SK-N-SH (cell line): ENCODE measurements at regions not wholly inside any gene's neighbourhood (a gene's known extent, or its start where the extent isn't known, plus 50 kb on each side); places are given as distances from the start of the nearest gene placed in this dataset.

Experiments
- CTCF ChIA-PET: fragments of 300-600, 350-600 bp; formaldehyde crosslinking; extraction: SDS; loops from one replicate; lab custom pipeline; 2021; lab: Yijun Ruan, JAX
- POLR2A ChIA-PET: fragments of 350-600 bp; sonication (Branson Sonifier 250); formaldehyde crosslinking; extraction: SDS; loops from one replicate; lab custom pipeline; 2020; ENCODE audit warnings: antibody characterized with exemption, inconsistent platforms; lab: Yijun Ruan, JAX
- DNase-seq: peaks from one replicate; pipeline ENCODE4 v3.0.0; 2012
- H2AFZ ChIP-seq: fragments of 200-600 bp; sonication (generic); 2 replicates; pipeline ENCODE4 v1.8.1; 2016; ENCODE audit warnings: antibody characterized with exemption, mild to moderate bottlenecking, low read depth
- H3F3A ChIP-seq: fragments of 200-600 bp; sonication (generic); replicated peaks from 2 replicates; pipeline ENCODE3; 2016; ENCODE audit warnings: antibody characterized with exemption, mild to moderate bottlenecking; ENCODE audit not compliant: insufficient read depth
- H3K27ac ChIP-seq, 2 experiments: fragments of 200-500 bp in 1 of 2; fragments of 200-600 bp in 1 of 2; sonication (Bioruptor generic) in 1 of 2; sonication (generic), shearing (Covaris generic) in 1 of 2; 2 replicates each; pipeline versions ENCODE4 v1.5.1 to v1.6.1; 2014 to 2016; ENCODE audit warnings: low read depth in 2 of 2, inconsistent platforms in 1 of 2, low read length in 1 of 2, mild to moderate bottlenecking in 1 of 2, mixed read lengths in 1 of 2
- H3K27me3 ChIP-seq: fragments of 200-600 bp; sonication (generic), shearing (Covaris generic); 2 replicates; pipeline ENCODE4 v1.6.1; 2016; ENCODE audit warnings: mixed run types; ENCODE audit not compliant: insufficient read depth
- H3K36me3 ChIP-seq, 2 experiments: fragments of 200-500 bp in 1 of 2; fragments of 200-600 bp in 1 of 2; sonication (Bioruptor generic) in 1 of 2; sonication (generic) in 1 of 2; replicated peaks in 1 of 2; 2 replicates each; pipeline versions ENCODE3 to v1.5.1; 2014 to 2016; ENCODE audit warnings: low read length in 1 of 2, mild to moderate bottlenecking in 1 of 2; ENCODE audit not compliant: insufficient read depth in 2 of 2, control insufficient read depth in 1 of 2
- H3K4me1 ChIP-seq, 2 experiments: fragments of 200-500 bp in 1 of 2; fragments of 200-600 bp in 1 of 2; sonication (Bioruptor generic) in 1 of 2; sonication (generic), shearing (Covaris generic) in 1 of 2; 2 replicates each; pipeline versions ENCODE4 v1.5.1 to v1.6.1; 2014 to 2016; ENCODE audit warnings: low read depth in 1 of 2, low read length in 1 of 2, mixed run types in 1 of 2; ENCODE audit not compliant: insufficient read depth in 2 of 2, control insufficient read depth in 1 of 2
- H3K4me2 ChIP-seq: fragments of 200-600 bp; sonication (generic), shearing (Covaris generic); 2 replicates; pipeline ENCODE4 v1.6.1; 2017; ENCODE audit warnings: mixed run types
- H3K4me3 ChIP-seq, 2 experiments: fragments of 200-500 bp in 1 of 2; fragments of 200-600 bp in 1 of 2; sonication (Bioruptor generic) in 1 of 2; sonication (generic), shearing (Covaris generic) in 1 of 2; 2 replicates each; pipeline versions ENCODE4 v1.5.1 to v1.8.1; 2014 to 2016; ENCODE audit warnings: low read depth in 2 of 2, inconsistent platforms in 1 of 2, low read length in 1 of 2, mild to moderate bottlenecking in 1 of 2, mixed read lengths in 1 of 2, moderate library complexity in 1 of 2
- H3K79me2 ChIP-seq: fragments of 200-600 bp; sonication (generic); 2 replicates; pipeline ENCODE4 v1.8.1; 2017; ENCODE audit warnings: mild to moderate bottlenecking; ENCODE audit not compliant: insufficient read depth
- H3K9ac ChIP-seq: fragments of 200-600 bp; sonication (generic); 2 replicates; pipeline ENCODE4 v1.6.1; 2017; ENCODE audit warnings: mixed run types
- H3K9me2 ChIP-seq: fragments of 200-600 bp; sonication (generic); 2 replicates; pipeline ENCODE4 v1.6.1; 2017; ENCODE audit warnings: mixed run types
- H3K9me3 ChIP-seq: fragments of 200-600 bp; sonication (generic); 2 replicates; pipeline ENCODE4 v1.6.1; 2017; ENCODE audit warnings: mixed run types, mild to moderate bottlenecking, moderate library complexity
- H4K20me1 ChIP-seq: fragments of 200-600 bp; sonication (generic); 2 replicates; pipeline ENCODE4 v1.6.1; 2017; ENCODE audit warnings: mild to moderate bottlenecking, mixed run types; ENCODE audit not compliant: insufficient read depth
- ELF1 ChIP-seq: IDR thresholded peaks from 2 replicates; pipeline ENCODE4 v1.4.0; 2012
- EZH2phosphoT487 ChIP-seq: fragments of 200-600 bp; sonication (generic); IDR thresholded peaks from 2 replicates; pipeline ENCODE4 v1.6.1; 2017; ENCODE audit warnings: low read depth, mixed run types, mild to moderate bottlenecking, antibody characterized with exemption, moderate library complexity, borderline replicate concordance
- FOXJ3 ChIP-seq: sonication (generic); formaldehyde crosslinking; IDR thresholded peaks from 2 replicates; pipeline ENCODE4 v1.5.1; 2020; ENCODE audit warnings: mild to moderate bottlenecking, missing genetic modification reagents
- FOXM1 ChIP-seq: IDR thresholded peaks from 2 replicates; pipeline ENCODE4 v1.4.0; 2012; ENCODE audit warnings: low read depth, mild to moderate bottlenecking
- JUND ChIP-seq: IDR thresholded peaks from 2 replicates; pipeline ENCODE4 v1.4.0; 2012
- MXI1 ChIP-seq: IDR thresholded peaks from 2 replicates; pipeline ENCODE4 v1.6.1; 2012; ENCODE audit warnings: mild to moderate bottlenecking, low read depth, low read length, improper control_type of control experiment
- NRF1 ChIP-seq: IDR thresholded peaks from 2 replicates; pipeline ENCODE4 v1.6.1; 2012; ENCODE audit warnings: low read depth, mild to moderate bottlenecking, low read length
- RCOR1 ChIP-seq: fragments of 150-350 bp; IDR thresholded peaks from 2 replicates; pipeline ENCODE4 v1.6.1; 2017; ENCODE audit warnings: antibody characterized with exemption, low read length
- RFX5 ChIP-seq: IDR thresholded peaks from 2 replicates; pipeline ENCODE4 v1.6.1; 2012; ENCODE audit warnings: mild to moderate bottlenecking, improper control_type of control experiment, low read length
- SIN3A ChIP-seq: IDR thresholded peaks from 2 replicates; pipeline ENCODE4 v1.6.1; 2012; ENCODE audit warnings: low read depth, mild to moderate bottlenecking, low read length, moderate library complexity, borderline replicate concordance
- SMC3 ChIP-seq: IDR thresholded peaks from 2 replicates; pipeline ENCODE4 v1.6.1; 2012; ENCODE audit warnings: low read depth, low read length, improper control_type of control experiment
- TAF1 ChIP-seq: IDR thresholded peaks from 2 replicates; pipeline ENCODE4 v1.6.1; 2012; ENCODE audit warnings: low read depth, mild to moderate bottlenecking, low read length, moderate library complexity, borderline replicate concordance
- TCF12 ChIP-seq: IDR thresholded peaks from 2 replicates; pipeline ENCODE4 v1.4.0; 2012
- TEAD4 ChIP-seq: IDR thresholded peaks from 2 replicates; pipeline ENCODE4 v1.4.0; 2012; ENCODE audit warnings: mild to moderate bottlenecking, borderline replicate concordance; ENCODE audit not compliant: insufficient read depth
- YY1 ChIP-seq: IDR thresholded peaks from 2 replicates; pipeline ENCODE4 v1.4.0; 2012; ENCODE audit warnings: low read depth, mild to moderate bottlenecking
- WGBS: methylation state at CpG from one replicate; pipeline ENCODE4 v1.1.6; 2017; ENCODE audit warnings: low lambda C conversion rate; 5-methylcytosine and 5-hydroxymethylcytosine counted together
- TF ChIP-seq, protein P1 (sequence below): IDR thresholded peaks from 2 replicates; pipeline ENCODE4 v1.4.0; 2012; ENCODE audit warnings: low read depth

DNA sequence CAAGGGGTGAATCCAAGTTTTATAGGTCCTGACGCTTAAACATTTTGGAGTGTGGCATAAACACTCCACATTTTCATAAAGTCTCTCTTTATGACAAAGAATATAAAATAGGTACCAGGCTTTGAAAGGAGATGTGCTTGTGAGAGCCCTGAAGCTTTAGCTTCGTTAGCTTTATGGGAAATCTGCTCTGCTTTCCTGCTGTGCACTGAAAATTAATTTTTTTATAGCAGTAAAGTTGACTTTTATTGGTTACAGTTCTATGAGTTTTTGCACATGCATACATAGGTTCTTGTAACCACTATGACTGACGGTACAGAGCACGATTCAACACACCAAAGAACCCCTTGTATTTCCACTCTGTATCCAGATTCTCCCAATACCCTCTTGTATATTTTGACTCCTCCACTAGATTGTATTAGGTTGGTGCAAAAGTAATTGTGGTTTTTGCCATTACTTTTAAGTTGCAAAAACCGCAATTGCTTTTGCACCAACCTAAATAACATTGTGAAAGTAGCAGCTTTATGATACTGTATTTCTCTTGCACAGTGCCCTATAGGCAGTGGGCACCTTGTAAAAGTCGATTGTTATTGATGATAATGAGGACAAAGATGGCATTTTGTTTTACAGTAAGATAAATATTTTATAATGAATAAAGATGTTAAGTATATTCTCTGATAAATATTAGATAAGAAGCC, 145.2 kb upstream of the AKIRIN2 start:
- Histone ChIP-seq H3K9me2 (no peaks in the 10 kb centered on the region), H3K9ac (no peak overlapping the region), H3K27ac (no peak overlapping the region), H3F3A (no peaks in the 10 kb centered on the region), H3K36me3 (no peaks in the 10 kb centered on the region), H3K79me2 (no peaks in the 10 kb centered on the region), H4K20me1 (no peaks in the 10 kb centered on the region), H3K27me3 (no peaks in the 10 kb centered on the region), H3K4me2 (no peak overlapping the region), H2AFZ (no peak overlapping the region), H3K4me1 (no peaks in the 10 kb centered on the region), H3K4me3 (no peak overlapping the region), H3K9me3 (no peaks in the 10 kb centered on the region)
- TF ChIP-seq YY1 (no peak), SMC3 (no peak), SIN3A (no peak), NRF1 (no peak), EZH2phosphoT487 (no peak), TAF1 (no peak), JUND (no peak), TCF12 (no peak), FOXM1 (no peak)
- no peak for DNase-seq
- ChIA-PET POLR2A (no interaction called here), CTCF (interaction anchor here (1.2 kb wide), 1 partner anchor 9 kb away, joined by 3 read pairs; no protein-coding TSS in a partner anchor)
- WGBS: 36% methylated on average over 6 of the region's 6 CpGs

DNA sequence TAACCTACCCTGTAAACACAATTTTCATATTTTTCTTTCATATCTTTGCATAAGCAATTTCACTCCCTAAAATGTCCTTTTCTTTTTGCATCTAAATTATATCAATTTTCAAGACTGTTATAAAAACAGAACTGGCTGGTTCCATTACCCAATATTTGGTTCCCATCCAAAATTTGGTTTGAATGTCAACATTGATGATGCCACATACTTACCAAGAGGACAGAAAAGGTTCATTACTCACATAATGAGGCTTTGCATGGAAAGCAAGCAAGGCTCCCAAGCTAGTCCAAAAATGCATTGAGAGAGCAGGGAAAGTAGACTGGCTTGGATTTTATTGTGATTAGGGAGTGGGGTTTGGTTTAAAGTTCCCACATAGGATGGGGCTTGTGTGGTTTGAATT, 144.4 kb upstream of the AKIRIN2 start:
- POLR2A ChIA-PET: no interaction called here
- no peaks in the 10 kb centered on the region for H4K20me1 ChIP-seq
- CTCF ChIA-PET: no interaction called here

DNA sequence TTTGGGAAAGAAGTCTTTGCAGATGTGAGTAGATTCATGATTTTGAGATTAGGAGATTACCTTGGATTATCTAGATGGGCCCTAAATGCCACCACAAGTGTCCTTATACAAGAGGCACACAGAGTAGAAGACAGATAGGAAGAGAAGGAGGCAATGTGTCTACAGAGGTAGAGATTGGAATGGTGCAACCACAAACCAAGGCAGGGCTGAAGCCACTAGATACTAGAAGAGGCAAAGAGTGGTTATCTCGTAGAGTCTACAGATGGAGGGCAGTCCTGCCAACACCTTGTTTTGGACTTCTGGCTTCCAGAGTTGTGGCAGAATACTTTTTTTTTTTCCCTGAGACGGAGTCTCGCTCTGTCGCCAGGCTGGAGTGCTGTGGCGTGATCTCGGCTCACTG, 138.3 kb upstream of the AKIRIN2 start:
- Histone ChIP-seq H3K9me3 (no peaks in the 10 kb centered on the region), H3F3A (no peaks in the 10 kb centered on the region), H3K36me3 (no peaks in the 10 kb centered on the region), H3K4me3 (no peak overlapping the region), H3K27ac (no peak overlapping the region), H3K4me2 (no peak overlapping the region), H3K4me1 (no peaks in the 10 kb centered on the region), H4K20me1 (no peaks in the 10 kb centered on the region), H2AFZ (no peak overlapping the region), H3K79me2 (no peaks in the 10 kb centered on the region), H3K9ac (no peak overlapping the region), H3K27me3 (no peaks in the 10 kb centered on the region), H3K9me2 (no peaks in the 10 kb centered on the region)
- DNase-seq: no peak
- no peak for TF ChIP-seq SIN3A
- no peak for TF ChIP-seq TEAD4
- no peak for TF ChIP-seq MXI1
- TF ChIP-seq NRF1: no peak
- no peak for TF ChIP-seq YY1
- CTCF ChIA-PET: no interaction called here
- WGBS: 81% methylated on average over 6 of the region's 6 CpGs
- POLR2A ChIA-PET: no interaction called here

More for the DNA sequence above, 144.4 kb upstream of the AKIRIN2 start:
- no peak overlapping the region for H3K4me2 ChIP-seq
- no peak overlapping the region for H2AFZ ChIP-seq
- no peaks in the 10 kb centered on the region for H3K79me2 ChIP-seq
- TF ChIP-seq FOXJ3 (CRISPR knock-in tag) (no peak), YY1 (no peak), FOXM1 (no peak), ELF1 (no peak), RFX5 (no peak), RCOR1 (no peak), SMC3 (no peak), JUND (no peak)
- TF ChIP-seq, protein P1, sequence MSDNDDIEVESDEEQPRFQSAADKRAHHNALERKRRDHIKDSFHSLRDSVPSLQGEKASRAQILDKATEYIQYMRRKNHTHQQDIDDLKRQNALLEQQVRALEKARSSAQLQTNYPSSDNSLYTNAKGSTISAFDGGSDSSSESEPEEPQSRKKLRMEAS: no peak
- no peak overlapping the region for H3K9ac ChIP-seq
- H3K9me3 ChIP-seq: no peaks in the 10 kb centered on the region
- no peaks in the 10 kb centered on the region for H3K27me3 ChIP-seq
- no peak for DNase-seq
- H3F3A ChIP-seq: no peaks in the 10 kb centered on the region
- H3K4me1 ChIP-seq: no peaks in the 10 kb centered on the region
- H3K27ac ChIP-seq: no peak overlapping the region
- H3K36me3 ChIP-seq: no peaks in the 10 kb centered on the region
- H3K9me2 ChIP-seq: no peaks in the 10 kb centered on the region
- no peak overlapping the region for H3K4me3 ChIP-seq
